ENCODE measurements at regions not wholly inside any gene's neighbourhood (a gene's known extent, or its start where the extent isn't known, plus 50 kb on each side); places are given as distances from the start of the nearest gene placed in this dataset.
"Not testable (repeated sequence)": the region's sequence is repeated elsewhere in the genome, so short reads cannot be mapped to it uniquely, and the experiment has no call there.

DNA sequence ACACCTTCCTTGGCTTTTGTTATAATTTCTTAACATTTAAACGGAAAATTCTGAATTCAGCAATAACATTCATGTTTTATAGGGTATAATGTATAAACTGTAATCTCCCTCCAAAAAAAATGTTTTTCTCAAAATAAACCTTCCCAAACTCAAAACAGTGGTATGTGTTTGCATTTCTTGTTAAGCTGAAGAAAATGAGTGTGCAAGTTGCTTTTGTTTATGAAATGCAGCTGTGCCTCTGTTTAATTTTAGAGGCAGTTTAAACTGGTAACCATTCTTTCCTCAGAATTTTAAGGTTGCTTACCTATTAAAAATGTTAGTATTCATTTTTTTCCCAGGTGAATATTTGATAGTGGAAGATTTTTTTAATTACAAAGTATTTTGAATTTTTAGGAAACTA, 105.0 kb upstream of the ANKRD50 start:
- H3K79me2 ChIP-seq (ENCODE audit: control insufficient read depth, insufficient read depth, low read length) = no peaks in the 10 kb centered on the region
- CTCF ChIA-PET = no interaction called here
- no peak for ATAC-seq
- no peak overlapping the region for H3K4me3 ChIP-seq
- TF ChIP-seq, protein P1, sequence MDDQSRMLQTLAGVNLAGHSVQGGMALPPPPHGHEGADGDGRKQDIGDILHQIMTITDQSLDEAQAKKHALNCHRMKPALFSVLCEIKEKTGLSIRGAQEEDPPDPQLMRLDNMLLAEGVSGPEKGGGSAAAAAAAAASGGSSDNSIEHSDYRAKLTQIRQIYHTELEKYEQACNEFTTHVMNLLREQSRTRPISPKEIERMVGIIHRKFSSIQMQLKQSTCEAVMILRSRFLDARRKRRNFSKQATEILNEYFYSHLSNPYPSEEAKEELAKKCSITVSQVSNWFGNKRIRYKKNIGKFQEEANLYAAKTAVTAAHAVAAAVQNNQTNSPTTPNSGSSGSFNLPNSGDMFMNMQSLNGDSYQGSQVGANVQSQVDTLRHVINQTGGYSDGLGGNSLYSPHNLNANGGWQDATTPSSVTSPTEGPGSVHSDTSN (IDR thresholded peaks at IDR 0.05; ENCODE audit: insufficient replicate concordance, low read depth, low read length) = no peak
- TF ChIP-seq GABPA (IDR thresholded peaks at IDR 0.05; ENCODE audit: low read depth) (no peak), CHD2 (IDR thresholded peaks at IDR 0.05; ENCODE audit: borderline replicate concordance, low read depth, low read length) (no peak), SMAD1 (IDR thresholded peaks at IDR 0.05; ENCODE audit: low read depth, partially characterized antibody) (no peak), EZH2 (IDR thresholded peaks at IDR 0.05; ENCODE audit: borderline replicate concordance, control insufficient read depth, low read depth, low read length) (no peak), EED (IDR thresholded peaks at IDR 0.05; ENCODE audit: low read depth) (no peak)
- no peaks in the 10 kb centered on the region for H3K27me3 ChIP-seq (replicated peaks in 1 of 2; ENCODE audit: control insufficient read depth in 2 of 2, insufficient read depth in 2 of 2, low read length in 1 of 2)
- H4K20me1 ChIP-seq (ENCODE audit: control insufficient read depth, insufficient read depth) = no peaks in the 10 kb centered on the region
- H3K9ac ChIP-seq (ENCODE audit: control insufficient read depth, insufficient read depth, low read length) = no peak overlapping the region
- H2AFZ ChIP-seq (ENCODE audit: control insufficient read depth, low read depth, low read length) = no peak overlapping the region
- in situ Hi-C loops (cut with MboI) = no loop called here
- no peaks in the 10 kb centered on the region for H3K4me1 ChIP-seq (ENCODE audit: control insufficient read depth, insufficient read depth, low read length)
- DNase-seq (ENCODE audit: low read depth, low spot score) = no peak
- no peaks in the 10 kb centered on the region for H3K9me3 ChIP-seq (replicated peaks; ENCODE audit: control insufficient read depth, insufficient read depth, low read length)
- SMC1A ChIA-PET (ENCODE audit: uncharacterized antibody, unreplicated experiment) = no interaction called here
- RAD21 ChIA-PET (ENCODE audit: unreplicated experiment) = no interaction called here
- FAIRE-seq = no peak
- no peaks in the 10 kb centered on the region for H3K36me3 ChIP-seq (ENCODE audit: control insufficient read depth in 2 of 2, insufficient read depth in 2 of 2, low read length in 1 of 2)
- intact Hi-C loops (cut with micrococcal nuclease; ENCODE audit: unreplicated experiment) = no loop called here
- H3K4me2 ChIP-seq (ENCODE audit: control insufficient read depth, insufficient read depth) = no peak overlapping the region
- no TSS peak for BruUV-seq (replicated peaks)
- no peak overlapping the region for H3K27ac ChIP-seq (ENCODE audit: control insufficient read depth, insufficient read depth)
- 0% methylated on average over 1 of the region's 1 CpG for WGBS (ENCODE audit: insufficient coverage, insufficient replicate concordance, low lambda C conversion rate, missing lambda C conversion rate)
- POLR2A ChIA-PET = no interaction called here

DNA sequence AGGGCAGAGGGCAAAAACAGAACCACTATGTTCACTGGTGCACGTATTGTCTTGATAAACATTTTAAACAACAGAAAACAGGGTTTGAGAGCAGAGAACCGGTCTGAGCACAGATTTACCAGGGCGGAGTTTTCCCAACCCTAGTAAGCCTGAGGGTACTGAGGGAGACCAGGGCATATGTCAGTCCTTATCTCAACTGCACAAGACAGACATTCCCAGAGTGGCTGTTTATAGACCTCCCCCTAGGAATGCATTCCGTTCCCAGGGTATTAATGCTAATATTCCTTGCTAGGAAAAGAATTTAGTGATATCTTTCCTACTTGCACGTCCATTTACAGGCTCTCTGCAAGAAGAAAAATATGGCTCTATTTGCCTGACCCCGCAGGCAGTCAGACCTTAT, 99.7 kb upstream of the ANKRD50 start:
- ATAC-seq; H3K9ac ChIP-seq (ENCODE audit: control insufficient read depth, insufficient read depth, low read length); H3K4me1 ChIP-seq (ENCODE audit: control insufficient read depth, insufficient read depth, low read length); H3K4me2 ChIP-seq (ENCODE audit: control insufficient read depth, insufficient read depth); BruUV-seq (replicated peaks); H4K20me1 ChIP-seq (ENCODE audit: control insufficient read depth, insufficient read depth); H3K36me3 ChIP-seq (ENCODE audit: control insufficient read depth in 2 of 2, insufficient read depth in 2 of 2, low read length in 1 of 2); DNase-seq (ENCODE audit: low read depth, low spot score); intact Hi-C loops (cut with micrococcal nuclease; ENCODE audit: unreplicated experiment); H2AFZ ChIP-seq (ENCODE audit: control insufficient read depth, low read depth, low read length); H3K4me3 ChIP-seq; POLR2A ChIA-PET; H3K27ac ChIP-seq (ENCODE audit: control insufficient read depth, insufficient read depth); H3K79me2 ChIP-seq (ENCODE audit: control insufficient read depth, insufficient read depth, low read length); in situ Hi-C loops (cut with MboI); H3K9me3 ChIP-seq (replicated peaks; ENCODE audit: control insufficient read depth, insufficient read depth, low read length); RAD21 ChIA-PET (ENCODE audit: unreplicated experiment); FAIRE-seq; H3K27me3 ChIP-seq (replicated peaks in 1 of 2; ENCODE audit: control insufficient read depth in 2 of 2, insufficient read depth in 2 of 2, low read length in 1 of 2); CTCF ChIA-PET: not testable (repeated sequence)
- 17% methylated on average over 6 of the region's 6 CpGs for WGBS (ENCODE audit: insufficient coverage, insufficient replicate concordance, low lambda C conversion rate, missing lambda C conversion rate)
- SMC1A ChIA-PET (ENCODE audit: uncharacterized antibody, unreplicated experiment) = interaction anchor here (0.6 kb wide), 1 partner anchor 1994 kb away, joined by 3 read pairs; no protein-coding TSS in a partner anchor

Measured in GM12878 (cell line).